Keratinocyte (primary cell): ENCODE measurements at regions not wholly inside any gene's neighbourhood (a gene's known extent, or its start where the extent isn't known, plus 50 kb on each side); places are given as distances from the start of the nearest gene placed in this dataset.

Source experiments
- EZH2 ChIP-seq: IDR thresholded peaks from one replicate; pipeline ENCODE4 v1.6.1; 2012; ENCODE audit warnings: inconsistent platforms, mild to moderate bottlenecking, low read length, moderate library complexity
- TF ChIP-seq, protein P1 (sequence below), 3 experiments: IDR thresholded peaks in 1 of 3; conservative IDR thresholded peaks in 1 of 3; optimal IDR thresholded peaks in 1 of 3; 2 replicates in 2 of 3; 3 replicates in 1 of 3; pipeline versions ENCODE3 to v1.5.1; 2011; ENCODE audit warnings: low read length in 3 of 3, mild to moderate bottlenecking in 3 of 3, moderate library complexity in 2 of 3, control low read depth in 1 of 3, inconsistent platforms in 1 of 3; ENCODE audit not compliant: insufficient read depth in 2 of 3; ENCODE audit errors: extremely low read depth in 1 of 3

DNA sequence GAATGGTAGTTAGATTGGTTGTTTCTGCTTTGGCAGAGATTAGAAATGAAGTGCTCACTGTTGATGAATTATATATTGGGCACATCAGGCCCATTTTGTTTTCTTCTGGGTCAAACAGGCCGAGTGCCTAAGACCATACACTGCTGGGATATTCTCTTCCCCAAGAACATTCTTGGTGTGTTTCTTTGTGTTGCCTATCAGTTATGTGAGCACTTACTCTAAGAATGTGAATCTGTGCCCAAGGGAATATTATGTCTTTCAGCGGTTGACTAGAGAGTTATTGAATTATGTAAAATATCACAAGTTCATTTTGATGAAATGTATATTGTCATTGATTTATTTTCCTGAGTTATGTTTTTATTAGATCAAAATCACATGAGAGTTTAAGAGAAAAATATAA is 255.5 kb upstream of the SMIM30 start:
- TF ChIP-seq EZH2, result no peak
- TF ChIP-seq, protein P1, sequence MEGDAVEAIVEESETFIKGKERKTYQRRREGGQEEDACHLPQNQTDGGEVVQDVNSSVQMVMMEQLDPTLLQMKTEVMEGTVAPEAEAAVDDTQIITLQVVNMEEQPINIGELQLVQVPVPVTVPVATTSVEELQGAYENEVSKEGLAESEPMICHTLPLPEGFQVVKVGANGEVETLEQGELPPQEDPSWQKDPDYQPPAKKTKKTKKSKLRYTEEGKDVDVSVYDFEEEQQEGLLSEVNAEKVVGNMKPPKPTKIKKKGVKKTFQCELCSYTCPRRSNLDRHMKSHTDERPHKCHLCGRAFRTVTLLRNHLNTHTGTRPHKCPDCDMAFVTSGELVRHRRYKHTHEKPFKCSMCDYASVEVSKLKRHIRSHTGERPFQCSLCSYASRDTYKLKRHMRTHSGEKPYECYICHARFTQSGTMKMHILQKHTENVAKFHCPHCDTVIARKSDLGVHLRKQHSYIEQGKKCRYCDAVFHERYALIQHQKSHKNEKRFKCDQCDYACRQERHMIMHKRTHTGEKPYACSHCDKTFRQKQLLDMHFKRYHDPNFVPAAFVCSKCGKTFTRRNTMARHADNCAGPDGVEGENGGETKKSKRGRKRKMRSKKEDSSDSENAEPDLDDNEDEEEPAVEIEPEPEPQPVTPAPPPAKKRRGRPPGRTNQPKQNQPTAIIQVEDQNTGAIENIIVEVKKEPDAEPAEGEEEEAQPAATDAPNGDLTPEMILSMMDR (optimal IDR thresholded peaks at IDR 0.05 in 1 of 3, IDR thresholded peaks at IDR 0.05 in 1 of 3, conservative IDR thresholded peaks at IDR 0.05 in 1 of 3; ENCODE audit: extremely low read depth in 1 of 3, insufficient read depth in 2 of 3, low read length in 3 of 3), result no peak
